ENCODE measurements at regions not wholly inside any gene's neighbourhood (a gene's known extent, or its start where the extent isn't known, plus 50 kb on each side); places are given as distances from the start of the nearest gene placed in this dataset.

DNA sequence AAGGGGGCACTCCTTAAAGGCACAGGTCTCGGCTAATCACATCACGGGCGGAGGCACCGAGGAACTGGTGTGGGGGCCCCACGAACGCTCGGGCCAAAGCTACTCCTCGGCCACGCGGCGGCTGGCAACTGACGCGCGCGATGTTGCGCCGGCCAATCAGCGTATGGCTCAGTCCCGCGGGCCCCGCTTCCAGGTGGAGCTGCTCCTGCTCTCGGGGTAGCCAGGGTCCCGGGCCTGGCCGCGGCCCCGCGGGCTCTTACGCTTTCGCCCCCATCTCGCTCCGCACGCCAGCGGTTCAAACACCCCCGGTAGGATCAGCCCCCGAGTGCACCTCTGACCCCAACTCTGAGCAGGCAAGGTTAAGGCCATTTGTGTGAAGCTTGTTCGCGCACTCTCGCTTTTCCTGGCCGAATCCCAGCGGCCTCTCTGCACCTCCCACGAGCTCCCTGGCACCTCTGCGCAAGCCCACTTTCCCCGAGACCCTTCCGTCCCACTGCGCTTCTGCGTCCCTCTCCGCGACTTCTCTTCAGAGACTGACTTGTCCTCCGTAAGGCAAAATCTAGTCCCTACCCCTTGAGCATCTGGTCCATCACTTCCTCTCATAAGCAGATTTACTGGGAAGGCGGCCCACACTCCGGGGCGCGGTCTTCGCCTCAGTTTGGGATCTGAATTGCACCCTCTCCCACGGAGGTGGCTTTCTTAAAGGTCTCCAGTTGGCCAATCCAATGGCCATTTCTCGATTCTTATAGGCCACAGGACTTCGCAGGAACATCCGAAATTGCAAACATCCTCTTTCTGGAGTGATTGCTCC is 200.9 kb upstream of the TBX20 start:
- TF ChIP-seq POLR2A (IDR thresholded peaks at IDR 0.05; ENCODE audit: low read depth, low read length) (no peak), GATA2 (IDR thresholded peaks at IDR 0.05; ENCODE audit: insufficient read depth, insufficient read length, low read depth, low read length) (no peak)
- TF ChIP-seq, protein P1, sequence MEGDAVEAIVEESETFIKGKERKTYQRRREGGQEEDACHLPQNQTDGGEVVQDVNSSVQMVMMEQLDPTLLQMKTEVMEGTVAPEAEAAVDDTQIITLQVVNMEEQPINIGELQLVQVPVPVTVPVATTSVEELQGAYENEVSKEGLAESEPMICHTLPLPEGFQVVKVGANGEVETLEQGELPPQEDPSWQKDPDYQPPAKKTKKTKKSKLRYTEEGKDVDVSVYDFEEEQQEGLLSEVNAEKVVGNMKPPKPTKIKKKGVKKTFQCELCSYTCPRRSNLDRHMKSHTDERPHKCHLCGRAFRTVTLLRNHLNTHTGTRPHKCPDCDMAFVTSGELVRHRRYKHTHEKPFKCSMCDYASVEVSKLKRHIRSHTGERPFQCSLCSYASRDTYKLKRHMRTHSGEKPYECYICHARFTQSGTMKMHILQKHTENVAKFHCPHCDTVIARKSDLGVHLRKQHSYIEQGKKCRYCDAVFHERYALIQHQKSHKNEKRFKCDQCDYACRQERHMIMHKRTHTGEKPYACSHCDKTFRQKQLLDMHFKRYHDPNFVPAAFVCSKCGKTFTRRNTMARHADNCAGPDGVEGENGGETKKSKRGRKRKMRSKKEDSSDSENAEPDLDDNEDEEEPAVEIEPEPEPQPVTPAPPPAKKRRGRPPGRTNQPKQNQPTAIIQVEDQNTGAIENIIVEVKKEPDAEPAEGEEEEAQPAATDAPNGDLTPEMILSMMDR (IDR thresholded peaks at IDR 0.05; ENCODE audit: extremely low read depth in 1 of 2, insufficient read depth in 1 of 2, low read depth in 1 of 2, low read length in 2 of 2), result no peak
- TF ChIP-seq, protein P2, sequence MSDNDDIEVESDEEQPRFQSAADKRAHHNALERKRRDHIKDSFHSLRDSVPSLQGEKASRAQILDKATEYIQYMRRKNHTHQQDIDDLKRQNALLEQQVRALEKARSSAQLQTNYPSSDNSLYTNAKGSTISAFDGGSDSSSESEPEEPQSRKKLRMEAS (IDR thresholded peaks at IDR 0.05; ENCODE audit: insufficient read depth, insufficient read length), result no peak
